Epithelial cell of proximal tubule (primary cell): ENCODE measurements at regions not wholly inside any gene's neighbourhood (a gene's known extent, or its start where the extent isn't known, plus 50 kb on each side); places are given as distances from the start of the nearest gene placed in this dataset.

ENCODE experiments used
- DNase-seq: peaks from one replicate; pipeline ENCODE4 v3.0.0-alpha.2; 2011; ENCODE audit warnings: low read depth
- H3K4me3 ChIP-seq: 2 replicates; pipeline ENCODE4 v1.5.1; 2011; ENCODE audit warnings: low read depth, mild to moderate bottlenecking, low read length
- CTCF ChIP-seq: conservative IDR thresholded peaks from 2 replicates; pipeline ENCODE4 v1.5.1; 2012; ENCODE audit warnings: low read depth, mild to moderate bottlenecking, low read length

GRCh38 chr21:27369234-27369633, 402.3 kb upstream of the ADAMTS5 start:
- DNase-seq = no peak
- TF ChIP-seq CTCF = no peak
- no peak overlapping the region for H3K4me3 ChIP-seq

- no peak for TF ChIP-seq CTCF
- no peak overlapping the region for H3K4me3 ChIP-seq
- DNase-seq = no peak
Measured at GRCh38 chr21:27366646-27367235, 399.9 kb upstream of the ADAMTS5 start.

GRCh38 chr21:27366036-27366435, 399.1 kb upstream of the ADAMTS5 start:
- TF ChIP-seq CTCF = no peak
- DNase-seq = no peak
- H3K4me3 ChIP-seq = no peak overlapping the region

GRCh38 chr21:27365394-27365793, 398.5 kb upstream of the ADAMTS5 start:
- no peak for TF ChIP-seq CTCF
- no peak for DNase-seq
- H3K4me3 ChIP-seq = no peak overlapping the region

- TF ChIP-seq CTCF = no peak
- no peak overlapping the region for H3K4me3 ChIP-seq
- no peak for DNase-seq
Measured at GRCh38 chr21:27363719-27364477, 397.0 kb upstream of the ADAMTS5 start.

- TF ChIP-seq CTCF = peak; percentile 33
- DNase-seq = no peak
- no peak overlapping the region for H3K4me3 ChIP-seq
Measured at GRCh38 chr21:27362249-27362648, 395.4 kb upstream of the ADAMTS5 start.

- TF ChIP-seq CTCF = no peak
- no peak for DNase-seq
- no peak overlapping the region for H3K4me3 ChIP-seq
Measured at GRCh38 chr21:27359141-27359540, 392.3 kb upstream of the ADAMTS5 start.
